MCF 10A (cell line): ENCODE measurements at regions not wholly inside any gene's neighbourhood (a gene's known extent, or its start where the extent isn't known, plus 50 kb on each side); places are given as distances from the start of the nearest gene placed in this dataset.
"Not testable (repeated sequence)": the region's sequence is repeated elsewhere in the genome, so short reads cannot be mapped to it uniquely, and the experiment has no call there.

ENCODE experiments used
- BruUV-seq: library from RNA; stranded (reverse); fragments of 400-500 nt; replicated peaks from 2 replicates; lab custom pipeline; 2021; lab: Mats Ljungman, UMichigan
- CTCF ChIA-PET: fragments of 300-600 bp; sonication (Branson Sonifier 250); formaldehyde crosslinking; extraction: SDS; loops from one replicate; lab custom pipeline; 2021; ENCODE audit warnings: antibody characterized with exemption, inconsistent platforms; lab: Yijun Ruan, JAX
- POLR2A ChIA-PET: fragments of 300-600, 350-650 bp; sonication (Branson Sonifier 250); formaldehyde crosslinking; extraction: SDS; loops from one replicate; lab custom pipeline; 2020; ENCODE audit warnings: antibody characterized with exemption, inconsistent platforms; lab: Yijun Ruan, JAX
- DNase-seq: peaks from one replicate; pipeline ENCODE4 v3.0.0-alpha.2; 2018; ENCODE audit not compliant: unreplicated experiment
- H3K27ac Mint-ChIP-seq: one replicate; pipeline ENCODE4 v1.8.0; 2022; ENCODE audit warnings: mild to moderate bottlenecking, low read depth, mixed read lengths; ENCODE audit not compliant: unreplicated experiment
- H3K27me3 Mint-ChIP-seq: one replicate; pipeline ENCODE4 v1.8.0; 2022; ENCODE audit warnings: mixed read lengths; ENCODE audit not compliant: insufficient read depth, unreplicated experiment
- H3K36me3 Mint-ChIP-seq: one replicate; pipeline ENCODE4 v1.8.0; 2022; ENCODE audit warnings: mild to moderate bottlenecking, moderate library complexity, mixed read lengths; ENCODE audit not compliant: insufficient read depth, unreplicated experiment
- H3K4me1 Mint-ChIP-seq: one replicate; pipeline ENCODE4 v1.8.0; 2022; ENCODE audit warnings: mixed read lengths; ENCODE audit not compliant: insufficient read depth, unreplicated experiment
- H3K4me3 Mint-ChIP-seq: one replicate; pipeline ENCODE4 v1.8.0; 2022; ENCODE audit warnings: mild to moderate bottlenecking, moderate library complexity, mixed read lengths; ENCODE audit not compliant: unreplicated experiment
- H3K9me3 Mint-ChIP-seq: one replicate; pipeline ENCODE4 v1.8.0; 2022; ENCODE audit warnings: mixed read lengths; ENCODE audit not compliant: unreplicated experiment
- CTCF ChIP-seq: fragments of 200-600 bp; IDR thresholded peaks from one replicate; pipeline ENCODE4 v1.8.0; 2022; ENCODE audit warnings: antibody characterized with exemption, mild to moderate bottlenecking; ENCODE audit not compliant: unreplicated experiment
- intact Hi-C: fragments of 100-400 bp; cut with micrococcal nuclease; formaldehyde crosslinking; loops from 2 replicates; pipeline ENCODE4 v1.14.1; 2022

- POLR2A ChIA-PET, H3K36me3 Mint-ChIP-seq, H3K27me3 Mint-ChIP-seq, H3K4me3 Mint-ChIP-seq, H3K27ac Mint-ChIP-seq, H3K9me3 Mint-ChIP-seq, DNase-seq, H3K4me1 Mint-ChIP-seq, intact Hi-C loops, BruUV-seq: not testable (repeated sequence)
- CTCF ChIA-PET = interaction anchor here (0.6 kb wide), 1 partner anchor 1062 kb away, joined by 3 read pairs; no protein-coding TSS in a partner anchor
Observed at GRCh38 chr6:14300189-14300588, 182.6 kb downstream of the CD83 start.

- POLR2A ChIA-PET, H3K27ac Mint-ChIP-seq, DNase-seq, intact Hi-C loops, BruUV-seq, H3K4me3 Mint-ChIP-seq, H3K9me3 Mint-ChIP-seq, H3K36me3 Mint-ChIP-seq, H3K27me3 Mint-ChIP-seq, H3K4me1 Mint-ChIP-seq, CTCF ChIA-PET: not testable (repeated sequence)
Observed at GRCh38 chr6:14300721-14301120, 183.1 kb downstream of the CD83 start.

GRCh38 chr6:14301477-14301876 is 183.9 kb downstream of the CD83 start:
- H3K36me3 Mint-ChIP-seq, POLR2A ChIA-PET, H3K9me3 Mint-ChIP-seq, CTCF ChIA-PET, BruUV-seq, DNase-seq, H3K4me3 Mint-ChIP-seq, H3K27ac Mint-ChIP-seq, intact Hi-C loops, H3K27me3 Mint-ChIP-seq, H3K4me1 Mint-ChIP-seq: not testable (repeated sequence)

GRCh38 chr6:14305131-14305530 is 187.6 kb downstream of the CD83 start:
- Mint-ChIP-seq H3K4me1 (peaks cover 9% of the 10 kb centered on the region), H3K36me3 (no peaks in the 10 kb centered on the region), H3K27ac (no peak overlapping the region), H3K9me3 (no peaks in the 10 kb centered on the region), H3K27me3 (no peaks in the 10 kb centered on the region), H3K4me3 (no peak overlapping the region)
- CTCF ChIA-PET = no interaction called here
- no peak for TF ChIP-seq CTCF
- POLR2A ChIA-PET = no interaction called here
- DNase-seq = peak; percentile 43
- BruUV-seq = no TSS peak
- intact Hi-C loops = no loop called here

GRCh38 chr6:14305624-14306023 is 188.1 kb downstream of the CD83 start:
- ChIA-PET POLR2A (no interaction called here), CTCF (no interaction called here)
- BruUV-seq = no TSS peak
- intact Hi-C loops = no loop called here
- TF ChIP-seq CTCF = no peak
- H3K36me3 Mint-ChIP-seq = no peaks in the 10 kb centered on the region
- no peaks in the 10 kb centered on the region for H3K27me3 Mint-ChIP-seq
- no peak overlapping the region for H3K4me3 Mint-ChIP-seq
- no peaks in the 10 kb centered on the region for H3K9me3 Mint-ChIP-seq
- peaks cover 9% of the 10 kb centered on the region for H3K4me1 Mint-ChIP-seq
- no peak for DNase-seq
- H3K27ac Mint-ChIP-seq = no peak overlapping the region
